ENCODE measurements at regions not wholly inside any gene's neighbourhood (a gene's known extent, or its start where the extent isn't known, plus 50 kb on each side); places are given as distances from the start of the nearest gene placed in this dataset.

- DNase-seq, result no peak
These were observed 177.4 kb upstream of the HS6ST1 start for GRCh38 chr2:128495996-128496547.

- DNase-seq, result no peak
These were observed 178.0 kb upstream of the HS6ST1 start for GRCh38 chr2:128496700-128497099.

- DNase-seq, result no peak
These were observed 178.8 kb upstream of the HS6ST1 start for GRCh38 chr2:128497461-128497860.

GRCh38 chr2:128498086-128498485, 179.4 kb upstream of the HS6ST1 start:
- DNase-seq, result no peak

- DNase-seq, result no peak
These were observed 179.9 kb upstream of the HS6ST1 start for GRCh38 chr2:128498589-128498988.

GRCh38 chr2:128499367-128500137, 180.9 kb upstream of the HS6ST1 start:
- DNase-seq, result no peak

- DNase-seq, result peak; percentile 12
These were observed 181.6 kb upstream of the HS6ST1 start for GRCh38 chr2:128500138-128500800.

GRCh38 chr2:128501006-128501690, 182.5 kb upstream of the HS6ST1 start:
- no peak for DNase-seq

- no peak for DNase-seq
These were observed 183.0 kb upstream of the HS6ST1 start for GRCh38 chr2:128501700-128502099.

- no peak for DNase-seq
These were observed 183.5 kb upstream of the HS6ST1 start for GRCh38 chr2:128502200-128502599.

GRCh38 chr2:128502638-128503246, 184.1 kb upstream of the HS6ST1 start:
- no peak for DNase-seq

GRCh38 chr2:128503399-128504245, 185.0 kb upstream of the HS6ST1 start:
- DNase-seq, result no peak

GRCh38 chr2:128504246-128505149, 185.8 kb upstream of the HS6ST1 start:
- DNase-seq, result no peak

- DNase-seq, result no peak
These were observed 186.5 kb upstream of the HS6ST1 start for GRCh38 chr2:128505150-128505490.

GRCh38 chr2:128505575-128506526, 187.2 kb upstream of the HS6ST1 start:
- no peak for DNase-seq

- DNase-seq, result no peak
These were observed 187.9 kb upstream of the HS6ST1 start for GRCh38 chr2:128506534-128506933.

- DNase-seq, result no peak
These were observed 192.2 kb upstream of the HS6ST1 start for GRCh38 chr2:128510701-128511397.

- no peak for DNase-seq
These were observed 193.2 kb upstream of the HS6ST1 start for GRCh38 chr2:128511731-128512378.

All from GDM1 (cell line).